ENCODE measurements at regions not wholly inside any gene's neighbourhood (a gene's known extent, or its start where the extent isn't known, plus 50 kb on each side); places are given as distances from the start of the nearest gene placed in this dataset.
"Not testable (repeated sequence)": the region's sequence is repeated elsewhere in the genome, so short reads cannot be mapped to it uniquely, and the experiment has no call there.

DNA sequence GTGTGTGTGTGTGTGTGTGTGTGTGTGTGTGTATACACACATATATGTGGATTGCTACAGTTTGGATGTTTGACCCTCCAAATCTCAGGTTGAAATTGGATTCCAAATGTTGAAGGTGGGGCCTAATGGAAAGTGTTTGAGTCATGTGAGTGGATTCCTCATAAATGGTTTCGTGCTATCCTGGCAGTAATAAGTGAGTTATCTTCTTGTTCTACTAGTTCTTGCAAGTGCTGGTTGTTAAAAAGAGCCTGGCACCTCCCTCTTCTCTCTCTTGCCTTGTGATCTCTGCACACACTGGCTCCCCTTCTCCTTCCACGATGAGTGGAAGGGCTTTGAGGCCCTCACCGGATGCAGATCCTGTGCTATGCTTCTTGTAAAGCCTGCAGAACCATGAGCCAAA, 344.1 kb downstream of the SH2D1A start:
- intact Hi-C loops (cut with micrococcal nuclease), result no loop called here

DNA sequence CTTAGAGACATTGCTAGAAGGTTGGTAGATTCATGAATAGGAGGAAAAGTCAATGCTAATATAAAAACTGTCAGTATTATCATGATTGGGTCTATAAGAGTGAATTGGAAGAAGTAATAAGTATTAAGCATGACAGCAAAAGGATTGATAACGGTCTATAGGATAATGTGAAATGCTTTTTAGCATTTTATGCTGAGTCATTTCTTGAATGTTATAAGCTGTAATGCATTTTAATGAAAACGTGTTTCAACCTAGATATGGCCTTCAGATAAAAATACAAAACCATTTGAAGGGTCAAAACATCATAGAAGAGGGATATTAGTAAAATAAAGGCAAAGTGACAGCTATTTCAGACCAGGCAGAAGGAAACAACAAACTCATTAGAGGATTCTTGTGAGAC, 353.5 kb downstream of the SH2D1A start:
- intact Hi-C loops (cut with micrococcal nuclease), result no loop called here

DNA sequence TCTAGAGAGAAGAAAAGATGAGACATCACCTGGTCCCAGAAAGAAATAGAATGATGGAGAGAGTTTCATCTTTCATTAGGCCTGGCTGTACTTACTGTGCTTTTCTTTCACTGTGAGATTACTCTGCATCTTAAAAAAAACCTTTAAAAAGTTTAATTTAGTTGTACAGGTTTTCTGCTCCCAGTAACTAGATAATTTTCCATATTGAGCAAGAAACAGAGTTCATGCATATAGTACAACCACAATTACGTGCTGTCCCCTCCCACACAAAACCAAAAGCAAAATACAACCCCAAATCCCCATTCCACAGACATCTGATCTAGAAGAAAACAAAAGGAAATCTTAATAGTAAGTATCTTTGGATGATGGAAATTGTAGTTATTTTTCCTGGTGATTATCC, 371.2 kb downstream of the SH2D1A start:
- intact Hi-C loops (cut with micrococcal nuclease), result no loop called here

DNA sequence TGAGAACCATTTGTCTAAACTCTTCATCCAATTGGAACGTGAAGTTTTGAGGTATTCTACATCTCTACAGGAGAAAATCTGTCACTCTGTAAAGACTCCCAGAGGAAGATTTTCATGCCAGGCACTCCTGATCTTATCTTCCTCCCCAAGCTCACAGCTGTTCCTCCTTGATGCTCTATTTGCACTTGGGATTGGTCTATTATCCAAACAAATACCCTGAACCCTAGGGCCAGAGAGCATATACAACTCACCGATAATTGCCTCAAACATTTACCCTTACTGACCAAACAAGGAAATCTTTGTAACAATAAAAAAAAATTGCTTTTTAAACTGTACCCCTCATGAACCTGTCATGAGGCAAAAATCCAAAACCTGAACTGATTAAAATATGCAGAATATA, 372.7 kb downstream of the SH2D1A start:
- intact Hi-C loops (cut with micrococcal nuclease), result no loop called here

DNA sequence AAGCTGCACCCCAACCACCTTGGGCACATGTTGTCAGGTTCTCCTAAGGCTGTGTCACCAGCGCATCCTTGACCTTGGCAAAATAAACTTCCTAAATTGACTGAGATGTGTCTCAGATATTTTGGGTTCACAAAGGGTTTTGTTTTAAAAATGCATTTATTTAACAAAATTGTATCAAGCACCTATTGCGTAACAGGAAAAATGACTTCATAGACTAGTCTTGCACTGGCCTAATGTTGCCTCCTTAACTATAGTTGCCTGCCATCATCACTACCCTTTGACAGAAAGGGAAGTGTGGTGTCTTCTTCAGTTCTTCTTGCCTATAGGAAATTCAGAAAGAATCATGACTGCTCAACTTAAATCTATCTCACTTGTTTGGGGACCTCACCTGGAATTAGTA, 374.2 kb downstream of the SH2D1A start:
- intact Hi-C loops (cut with micrococcal nuclease), result no loop called here

DNA sequence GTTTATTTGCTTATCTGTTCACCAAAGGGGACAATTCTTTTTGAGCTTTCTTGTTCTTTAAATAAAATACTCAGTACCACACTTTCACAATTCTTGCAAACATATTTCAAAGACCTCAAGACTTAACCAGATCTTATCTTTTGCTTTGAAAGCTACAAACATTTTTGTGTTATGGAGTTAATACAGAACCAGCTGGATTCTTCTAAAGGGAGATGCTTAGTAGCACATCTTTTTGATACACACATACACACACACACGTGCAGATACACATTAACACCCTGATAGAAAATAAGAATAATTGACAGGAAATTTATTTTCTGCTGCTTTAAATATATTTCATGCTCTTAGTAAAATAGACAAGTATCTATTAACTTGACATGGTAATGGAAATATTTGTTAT, 379.1 kb downstream of the SH2D1A start:
- intact Hi-C loops (cut with micrococcal nuclease), result no loop called here

DNA sequence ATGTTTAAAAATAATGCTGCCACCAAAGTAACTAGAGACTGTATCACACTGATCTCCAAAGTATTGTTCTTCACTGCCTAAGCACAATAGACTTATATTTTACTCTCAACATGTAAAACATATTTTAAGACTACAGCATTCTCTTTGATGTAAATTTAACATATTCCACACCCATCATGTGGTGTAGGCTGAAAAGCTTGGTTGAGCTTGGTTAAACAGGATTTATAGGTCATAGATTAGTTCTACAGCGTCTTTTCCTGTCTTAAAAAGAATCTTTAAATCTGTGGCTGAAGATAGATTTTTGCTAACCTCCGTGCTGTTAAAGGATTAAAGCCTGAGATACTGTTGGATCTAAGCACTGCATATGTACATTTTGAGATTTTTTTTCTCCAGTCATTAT, 379.9 kb downstream of the SH2D1A start:
- intact Hi-C loops (cut with micrococcal nuclease), result no loop called here

DNA sequence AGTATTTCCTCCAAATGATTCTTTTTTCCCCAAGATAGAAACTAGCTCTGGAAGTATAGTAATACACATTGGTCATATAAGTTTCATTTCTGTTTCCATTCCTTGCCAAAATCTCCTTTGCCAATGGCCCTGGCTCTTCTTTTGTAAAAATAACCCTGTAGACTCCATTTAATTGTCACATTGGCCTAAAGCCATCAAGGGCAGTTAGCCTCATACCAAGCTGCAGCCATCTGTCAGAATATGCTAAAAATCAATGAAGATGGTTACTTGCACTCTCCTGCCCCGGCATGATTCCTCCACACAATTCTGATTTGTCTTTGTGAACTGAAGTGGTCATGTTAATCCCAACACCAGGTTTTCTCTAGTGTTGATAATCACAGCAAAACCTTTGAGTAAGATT, 380.5 kb downstream of the SH2D1A start:
- intact Hi-C loops (cut with micrococcal nuclease), result no loop called here

DNA sequence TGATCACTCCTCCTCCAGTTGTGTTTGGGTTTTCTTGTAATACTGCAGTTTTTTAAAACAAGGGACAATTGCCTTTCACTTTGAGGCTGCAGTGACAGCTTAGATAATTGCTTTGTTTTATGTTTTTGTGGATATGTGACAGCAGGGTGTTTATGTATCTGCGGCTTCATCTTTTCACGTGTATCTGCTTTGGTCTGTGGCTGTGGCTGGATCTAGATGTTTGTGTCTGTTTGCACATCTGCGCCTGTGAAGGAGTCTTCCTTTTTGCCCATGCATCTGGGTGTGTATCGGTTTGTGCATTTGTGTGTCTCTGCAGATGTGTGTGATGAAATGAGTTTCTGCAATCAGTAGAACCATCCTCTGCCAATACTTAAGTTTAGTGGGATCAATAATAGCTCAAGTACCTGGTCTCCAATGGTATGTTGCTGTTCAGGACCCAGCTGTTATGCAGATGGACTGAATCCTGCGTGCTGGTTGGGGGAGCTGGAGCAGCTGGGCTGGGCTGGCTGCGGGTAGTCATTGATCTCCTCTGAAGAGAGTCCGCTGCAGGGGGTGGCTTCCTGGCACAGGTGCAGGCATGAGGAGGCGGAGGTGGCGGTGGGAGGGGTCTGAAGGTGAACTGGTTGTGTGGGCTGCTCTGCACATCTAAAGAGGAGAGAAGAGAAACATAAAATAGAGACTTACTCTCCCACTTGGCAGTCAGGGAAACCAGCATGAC, 390.3 kb downstream of the SH2D1A start:
- intact Hi-C loops (cut with micrococcal nuclease), result loop anchor here (5.0 kb wide), 1 partner anchor 774 kb away; the partner anchor contains the start of gene STAG2

DNA sequence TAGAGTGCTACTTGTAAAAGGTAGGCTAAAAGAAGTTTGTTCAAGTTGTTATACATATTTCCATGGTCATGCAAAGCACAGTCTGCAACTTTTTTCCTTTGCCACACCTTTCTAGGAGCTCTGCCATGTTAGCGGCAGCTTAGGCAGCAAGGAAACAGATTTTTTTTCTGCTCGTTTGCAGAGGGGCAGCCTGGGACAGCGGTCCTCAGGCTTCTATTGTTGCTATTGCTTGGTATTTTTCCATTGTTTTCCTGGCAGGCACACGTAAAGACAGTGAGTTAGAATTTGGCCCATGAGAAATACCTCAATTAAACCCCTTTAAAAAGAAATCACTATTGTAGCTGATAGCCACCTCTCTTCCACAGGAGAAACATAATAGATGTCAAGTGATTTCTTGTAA, 391.4 kb downstream of the SH2D1A start:
- intact Hi-C loops (cut with micrococcal nuclease), result loop anchor here (5.0 kb wide), 1 partner anchor 775 kb away; the partner anchor contains the start of gene STAG2

DNA sequence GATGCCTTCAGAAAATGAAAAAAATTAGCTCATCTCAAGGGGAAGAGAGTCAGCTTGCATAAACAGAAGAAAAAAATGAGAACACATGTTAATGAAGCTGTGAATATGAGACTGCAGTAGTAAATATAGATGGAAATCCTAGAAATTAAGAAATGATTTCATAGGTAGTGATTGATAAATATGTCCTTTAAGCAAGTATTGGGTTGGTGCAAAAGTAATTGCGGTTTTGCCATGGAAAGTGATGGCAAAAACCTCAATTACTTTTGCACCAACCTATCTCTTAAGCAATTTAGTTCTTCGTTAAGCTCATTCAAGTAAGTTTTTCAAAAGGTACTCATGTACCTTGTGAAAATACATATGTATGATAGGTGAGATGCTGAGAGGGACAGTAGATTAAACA, 400.9 kb downstream of the SH2D1A start:
- intact Hi-C loops (cut with micrococcal nuclease), result no loop called here

DNA sequence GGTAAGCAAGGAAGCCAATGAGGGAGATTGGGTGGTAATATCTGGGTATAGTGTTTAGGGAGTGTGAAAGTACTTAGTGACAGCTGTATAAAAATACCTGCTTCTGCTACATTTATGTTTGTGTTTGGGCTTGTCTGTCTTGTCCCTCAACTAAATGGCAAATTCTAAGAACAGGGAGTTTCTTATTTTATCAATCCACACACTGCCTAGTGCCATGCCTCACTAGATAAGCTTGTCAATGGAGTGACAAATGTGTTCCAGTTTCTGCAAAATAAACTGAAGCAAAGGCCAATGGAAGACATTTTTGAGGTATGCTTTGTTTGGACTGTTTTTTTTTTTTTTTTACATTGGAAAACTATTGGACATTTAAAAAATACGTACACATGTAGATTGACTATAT, 418.0 kb downstream of the SH2D1A start:
- intact Hi-C loops (cut with micrococcal nuclease), result no loop called here

DNA sequence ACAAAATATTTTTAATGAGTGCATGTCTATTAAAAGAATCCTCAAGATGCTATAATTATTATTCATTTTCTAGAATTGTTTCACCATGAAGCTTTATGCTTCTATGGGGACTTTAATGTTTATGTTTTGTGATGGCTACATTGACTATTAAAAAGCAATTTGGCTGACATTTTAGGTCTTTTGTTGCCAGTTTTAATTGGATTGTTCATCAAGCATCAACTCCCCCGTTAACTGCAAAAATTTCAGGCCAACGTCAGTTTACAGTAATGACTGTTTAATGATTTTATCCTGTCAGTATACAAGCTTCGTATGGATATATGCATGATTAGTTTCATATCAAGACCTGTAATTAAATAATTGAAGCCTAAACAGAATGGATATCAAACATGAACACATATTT, 422.8 kb downstream of the SH2D1A start:
- intact Hi-C loops (cut with micrococcal nuclease), result no loop called here

DNA sequence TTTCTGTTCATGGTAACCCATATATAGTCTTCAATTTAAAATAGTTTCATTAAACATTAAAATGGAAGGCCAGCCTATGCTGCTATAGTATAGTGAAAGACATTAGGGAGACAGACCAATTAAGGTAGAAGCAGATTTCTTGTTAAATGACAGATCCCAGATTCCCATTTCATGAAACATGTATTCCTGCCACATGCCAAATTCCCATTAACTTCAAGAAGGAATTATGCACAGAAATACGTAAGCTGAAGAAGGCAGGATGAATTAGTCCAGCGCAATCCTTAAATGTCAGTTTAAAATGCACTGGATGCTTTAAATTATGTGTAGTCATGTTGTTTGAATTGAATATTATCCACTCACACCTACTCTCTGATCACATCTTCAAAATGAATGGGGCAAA, 424.9 kb downstream of the SH2D1A start:
- intact Hi-C loops (cut with micrococcal nuclease), result no loop called here

DNA sequence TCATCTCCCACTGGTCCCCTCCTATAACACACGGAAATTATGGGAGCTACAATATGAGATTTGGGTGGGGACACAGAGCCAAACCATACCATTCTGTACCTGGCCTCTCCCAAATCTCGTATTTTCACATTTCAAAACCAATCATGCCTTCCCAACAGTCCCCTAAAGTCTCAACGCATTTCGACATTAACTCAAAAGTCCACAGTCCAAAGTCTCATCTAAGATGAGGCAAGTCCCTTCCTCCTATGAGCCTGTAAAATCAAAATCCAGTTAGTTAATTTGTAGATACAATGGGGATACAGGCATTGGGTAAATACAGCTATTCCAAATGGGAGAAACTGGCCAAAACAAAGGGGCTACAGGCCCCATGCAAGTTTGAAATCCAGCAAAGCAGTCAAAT, 441.9 kb downstream of the SH2D1A start:
- intact Hi-C loops (cut with micrococcal nuclease), result not testable (repeated sequence)

DNA sequence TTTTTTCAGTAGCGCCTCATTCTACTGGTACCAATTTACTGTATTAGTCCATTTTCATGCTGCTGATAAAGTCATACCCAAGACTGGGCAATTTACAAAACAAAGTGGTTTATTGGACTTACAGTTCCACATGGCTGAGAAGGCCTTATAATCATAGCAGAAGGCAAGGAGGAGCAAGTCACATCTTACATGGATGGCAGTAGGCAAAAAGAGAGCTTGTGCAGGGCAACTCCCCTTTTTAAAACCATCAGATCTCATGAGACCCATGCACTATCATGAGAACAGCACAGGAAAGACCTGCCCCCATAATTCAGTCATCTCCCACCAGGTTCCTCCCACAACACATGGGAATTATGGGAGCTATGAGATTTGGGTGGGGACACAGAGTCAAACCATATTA, 443.5 kb downstream of the SH2D1A start:
- intact Hi-C loops (cut with micrococcal nuclease), result not testable (repeated sequence)

DNA sequence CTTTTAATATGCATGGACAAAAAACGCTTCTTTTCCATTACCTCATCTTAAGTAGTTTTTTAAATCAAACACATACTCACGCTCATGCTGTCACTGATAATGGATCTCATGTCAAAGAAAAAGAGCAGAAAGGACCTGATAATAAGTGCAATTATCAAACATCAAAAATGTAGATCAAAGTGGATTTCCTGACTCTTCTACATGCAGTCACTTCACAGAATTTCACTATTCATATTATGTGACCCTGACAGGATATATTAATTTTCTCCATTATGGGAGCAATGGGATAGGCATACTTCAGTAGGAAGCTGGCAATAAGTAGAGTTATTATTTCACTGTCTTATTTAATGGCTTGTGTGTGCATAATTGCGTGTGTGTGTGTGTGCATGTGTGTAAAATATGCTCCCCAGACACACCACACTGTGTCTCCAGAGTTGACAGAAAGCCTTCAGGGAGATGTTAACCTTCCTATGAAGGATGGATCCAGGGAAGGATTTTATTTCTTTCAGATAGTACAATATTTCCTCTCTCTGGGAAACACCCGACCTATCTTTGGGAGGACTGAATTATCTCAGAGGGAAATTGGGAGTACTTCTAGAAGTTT, 445.2 kb downstream of the SH2D1A start:
- intact Hi-C loops (cut with micrococcal nuclease), result no loop called here

DNA sequence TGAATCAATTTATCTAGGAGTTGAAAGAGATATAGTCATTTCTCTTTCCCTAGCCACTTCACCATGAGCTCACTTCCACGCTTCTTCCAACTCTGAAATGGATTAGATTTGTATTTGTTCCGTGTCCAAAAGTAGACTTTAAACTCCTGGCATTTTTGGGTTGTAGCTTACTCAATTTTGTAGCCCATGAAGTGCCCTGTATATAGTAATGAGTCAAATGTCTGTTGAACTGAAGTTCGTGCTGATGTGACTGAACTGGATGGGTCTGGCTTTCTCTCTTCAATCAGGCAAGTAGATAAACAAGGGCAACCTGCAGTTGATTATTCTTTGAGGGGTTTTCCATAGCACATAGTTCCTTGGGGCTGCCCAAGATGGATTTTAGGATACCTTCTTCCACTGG, 450.6 kb downstream of the SH2D1A start:
- intact Hi-C loops (cut with micrococcal nuclease), result no loop called here

DNA sequence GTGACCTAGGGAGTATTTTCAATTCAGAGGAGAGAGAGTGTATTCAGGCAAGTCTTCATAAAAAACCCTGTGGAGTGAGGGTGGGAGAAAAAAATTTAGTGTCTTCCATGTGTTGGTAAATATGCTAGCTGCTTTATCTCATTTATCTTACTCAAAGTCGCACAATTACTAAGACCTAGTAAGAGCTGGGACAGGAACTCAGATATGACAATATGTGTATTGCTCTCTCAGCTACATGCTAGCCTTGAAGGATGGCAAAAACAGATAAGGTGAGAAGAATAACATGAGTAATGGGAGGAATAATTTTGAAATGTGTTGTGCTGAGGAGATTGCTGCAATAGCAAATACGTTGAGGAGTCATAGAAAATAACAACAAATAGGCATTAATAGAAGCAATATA, 458.6 kb downstream of the SH2D1A start:
- intact Hi-C loops (cut with micrococcal nuclease), result no loop called here

DNA sequence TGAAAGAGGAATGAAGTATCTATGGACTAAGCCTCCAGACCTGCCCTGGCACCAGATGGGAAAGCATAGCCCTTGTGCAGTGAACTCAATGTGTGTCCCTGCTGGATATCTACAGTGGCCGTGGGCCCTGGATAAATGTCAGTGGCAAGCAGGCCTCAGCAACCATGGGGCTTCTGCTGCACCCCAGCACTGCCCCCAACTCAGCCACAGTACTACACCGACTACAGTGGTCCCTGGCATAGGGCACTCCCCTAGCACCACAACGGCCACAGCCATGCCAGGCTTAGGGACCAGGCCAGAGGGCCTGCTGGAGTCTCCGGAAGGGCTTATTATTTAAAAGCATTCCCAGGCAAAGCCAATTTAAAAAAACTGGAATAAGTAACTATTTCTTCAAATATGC, 459.1 kb downstream of the SH2D1A start:
- intact Hi-C loops (cut with micrococcal nuclease), result no loop called here

DNA sequence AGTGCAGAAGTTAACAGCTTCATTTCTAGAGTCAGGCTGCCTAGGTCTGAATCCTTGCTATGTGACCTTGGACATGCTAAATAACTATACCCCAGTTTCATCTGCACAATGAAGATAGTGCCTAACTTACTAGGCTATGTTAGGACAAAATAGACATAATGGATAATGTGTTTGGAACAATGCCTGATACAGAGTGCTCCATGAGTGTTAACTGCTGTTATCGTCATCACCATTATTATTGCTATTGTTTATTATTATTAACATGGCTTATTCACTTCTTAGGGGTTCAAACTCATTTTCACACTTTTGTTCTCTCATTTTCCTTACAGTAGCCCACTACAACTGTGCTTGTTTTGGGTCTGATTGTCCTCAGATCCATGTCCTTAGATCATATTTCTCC, 467.7 kb downstream of the SH2D1A start:
- intact Hi-C loops (cut with micrococcal nuclease), result no loop called here

DNA sequence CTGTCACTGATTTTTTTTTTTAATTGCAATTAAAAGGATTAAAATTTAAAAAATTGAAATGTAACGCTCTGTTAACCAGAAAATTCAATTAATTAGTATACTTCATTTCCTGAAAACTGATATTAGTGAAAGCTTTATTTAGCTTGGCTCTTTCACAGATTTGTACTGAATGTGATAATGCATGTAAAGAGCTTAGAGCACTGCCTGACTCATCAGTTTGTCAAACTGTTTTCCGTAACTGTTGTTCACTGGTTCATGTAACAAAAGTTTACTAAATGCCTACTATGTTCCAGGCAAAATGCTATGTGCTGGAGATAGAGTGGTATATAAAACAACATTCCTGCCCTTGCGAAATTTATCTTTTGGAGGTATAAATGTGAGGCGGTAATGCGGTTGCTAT, 471.7 kb downstream of the SH2D1A start:
- intact Hi-C loops (cut with micrococcal nuclease), result no loop called here

DNA sequence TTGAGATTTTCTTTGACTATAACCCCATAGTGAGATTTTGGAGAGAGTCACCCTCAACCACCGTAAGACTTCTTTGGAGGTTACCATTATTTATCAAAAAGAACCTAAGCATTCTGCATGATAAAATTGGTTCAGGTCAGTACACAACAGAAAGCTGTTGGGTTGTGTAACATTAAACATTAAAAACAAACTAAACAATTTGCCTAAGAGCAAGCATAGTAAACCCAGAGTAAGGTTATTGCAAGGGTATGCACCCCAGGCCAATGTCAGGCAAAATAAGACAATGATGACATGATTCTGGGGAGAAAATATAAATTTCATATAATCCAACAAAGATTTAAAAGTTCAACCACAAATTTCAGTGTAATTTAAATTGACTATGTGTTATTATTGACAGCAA, 472.4 kb downstream of the SH2D1A start:
- intact Hi-C loops (cut with micrococcal nuclease), result no loop called here
